ENCODE measurements at regions not wholly inside any gene's neighbourhood (a gene's known extent, or its start where the extent isn't known, plus 50 kb on each side); places are given as distances from the start of the nearest gene placed in this dataset.

DNA sequence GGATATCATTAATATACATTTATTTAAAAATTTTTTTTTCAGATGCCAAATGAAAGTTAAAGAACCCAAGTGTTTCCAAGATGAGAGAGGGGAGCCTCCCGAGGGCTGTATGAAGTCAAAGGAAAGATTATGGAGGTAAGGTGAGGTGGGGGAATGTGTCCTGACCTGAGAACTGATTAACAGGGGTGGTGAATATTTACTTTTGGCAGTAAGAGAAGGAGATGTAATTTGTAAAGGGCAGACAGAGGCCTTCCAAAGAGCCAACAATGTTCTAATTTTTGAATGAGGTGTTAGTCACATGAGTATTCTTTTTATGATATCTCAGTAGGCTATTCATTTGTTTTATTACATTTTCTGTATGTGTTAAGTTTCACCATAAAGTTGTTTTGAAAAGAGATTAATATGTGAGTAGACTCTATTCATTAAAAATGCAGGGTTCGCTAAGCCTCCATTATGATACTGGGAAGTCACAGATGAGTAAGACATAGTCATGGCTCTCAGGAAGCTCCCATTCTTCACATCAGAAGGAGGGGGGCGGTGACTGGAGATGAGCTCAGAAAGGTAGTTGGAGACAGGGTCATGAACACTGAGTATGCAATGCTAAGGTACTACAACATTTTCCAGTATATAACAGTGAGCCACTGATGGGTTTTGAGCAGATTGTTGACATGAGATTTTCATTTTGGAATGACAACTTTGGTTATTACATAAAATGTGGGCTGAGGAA lies 62.4 kb upstream of the TNFSF18 start:
- H3K27ac ChIP-seq (ENCODE audit: poor library complexity, severe bottlenecking) = peak overlapping the region; percentile 68
- TF ChIP-seq CTCF (IDR thresholded peaks at IDR 0.05; ENCODE audit: poor library complexity, severe bottlenecking) = no peak

DNA sequence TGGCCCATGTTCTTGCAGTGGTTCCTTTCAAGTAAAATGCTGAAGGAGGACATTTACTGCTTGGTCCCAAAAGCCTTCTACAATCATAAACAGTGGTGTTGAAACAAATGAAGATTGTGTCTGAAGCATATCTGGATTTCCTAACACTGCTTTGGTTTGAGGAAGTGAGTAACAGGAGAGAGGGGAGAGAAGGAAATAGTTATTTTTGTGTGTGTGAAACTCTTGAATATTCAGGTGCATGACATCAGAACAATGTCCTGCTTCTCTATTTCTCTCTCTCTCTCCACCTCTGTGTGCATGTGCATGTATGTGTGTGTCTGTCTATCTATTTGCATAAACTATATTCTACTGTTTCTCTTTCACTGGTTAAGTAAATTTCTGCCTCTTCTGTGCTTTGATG lies 61.4 kb upstream of the TNFSF18 start:
- no peaks in the 10 kb centered on the region for H3K36me3 ChIP-seq (ENCODE audit: low read depth)
- no peak overlapping the region for H3K4me3 ChIP-seq (ENCODE audit: severe bottlenecking)
- peak overlapping the region; percentile 68 for H3K27ac ChIP-seq (ENCODE audit: poor library complexity, severe bottlenecking)
- ATAC-seq (ENCODE audit: low read depth) (peak; percentile 51), DNase-seq (ENCODE audit: low spot score) (no peak)
- TF ChIP-seq CTCF (IDR thresholded peaks at IDR 0.05; ENCODE audit: poor library complexity, severe bottlenecking) = no peak
- peaks cover 27% of the 10 kb centered on the region for H3K4me1 ChIP-seq (ENCODE audit: insufficient read depth, poor library complexity, severe bottlenecking)
- no peaks in the 10 kb centered on the region for H3K9me3 ChIP-seq (ENCODE audit: severe bottlenecking)
- H3K27me3 ChIP-seq (ENCODE audit: insufficient read depth, poor library complexity, severe bottlenecking) = no peaks in the 10 kb centered on the region

More for the DNA sequence above, 62.4 kb upstream of the TNFSF18 start:
- Histone ChIP-seq H3K4me3 (ENCODE audit: severe bottlenecking) (no peak overlapping the region), H3K9me3 (ENCODE audit: severe bottlenecking) (no peaks in the 10 kb centered on the region), H3K27me3 (ENCODE audit: insufficient read depth, poor library complexity, severe bottlenecking) (no peaks in the 10 kb centered on the region), H3K4me1 (ENCODE audit: insufficient read depth, poor library complexity, severe bottlenecking) (peaks cover 27% of the 10 kb centered on the region), H3K36me3 (ENCODE audit: low read depth) (no peaks in the 10 kb centered on the region)
- ATAC-seq (ENCODE audit: low read depth) (peak; percentile 97), DNase-seq (ENCODE audit: low spot score) (peak; percentile 77)

DNA sequence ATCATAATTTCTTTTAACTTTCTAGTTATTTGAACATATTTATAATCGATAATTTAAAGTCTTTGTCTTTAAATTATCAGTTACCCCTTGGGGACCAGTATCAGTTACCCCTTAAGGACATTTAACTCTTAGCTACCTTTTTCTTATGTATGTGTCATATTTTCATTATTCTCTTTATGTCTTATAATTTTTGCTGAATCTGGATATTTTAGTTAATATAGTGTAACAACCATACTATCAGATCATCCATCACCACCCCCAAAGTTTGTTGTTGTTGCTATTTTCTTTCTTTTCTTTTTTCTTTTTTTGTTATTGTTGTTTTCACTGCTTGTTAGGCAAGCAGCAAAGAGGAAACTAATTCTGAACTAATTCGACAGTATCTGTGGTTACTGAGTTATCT lies 57.0 kb upstream of the TNFSF18 start:
- TF ChIP-seq CTCF (IDR thresholded peaks at IDR 0.05; ENCODE audit: poor library complexity, severe bottlenecking) = no peak

DNA sequence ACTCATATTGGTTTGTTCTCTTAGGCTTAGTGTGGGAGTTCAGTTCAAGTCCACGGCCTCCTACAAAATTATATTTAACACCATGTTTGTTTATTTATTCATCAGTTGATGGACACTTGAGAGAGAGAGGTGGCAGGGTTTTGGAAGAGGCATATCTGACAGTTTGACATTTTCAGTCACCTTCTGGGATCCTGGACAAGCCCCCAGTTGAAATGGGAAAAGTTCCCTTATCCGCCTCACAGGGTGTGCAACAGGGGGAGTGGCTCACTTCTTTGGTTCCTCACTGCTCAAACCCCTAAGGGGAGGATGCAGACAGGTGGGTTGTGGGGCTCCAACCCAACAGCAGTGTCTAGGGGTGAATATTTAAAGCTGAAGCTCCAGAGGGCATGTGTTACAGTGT lies 52.3 kb upstream of the TNFSF18 start:
- no peak for DNase-seq (ENCODE audit: low spot score)
- Histone ChIP-seq H3K4me3 (ENCODE audit: severe bottlenecking) (no peak overlapping the region), H3K36me3 (ENCODE audit: low read depth) (no peaks in the 10 kb centered on the region), H3K9me3 (ENCODE audit: severe bottlenecking) (no peaks in the 10 kb centered on the region), H3K27ac (ENCODE audit: poor library complexity, severe bottlenecking) (no peak overlapping the region), H3K27me3 (ENCODE audit: insufficient read depth, poor library complexity, severe bottlenecking) (no peaks in the 10 kb centered on the region), H3K4me1 (ENCODE audit: insufficient read depth, poor library complexity, severe bottlenecking) (no peaks in the 10 kb centered on the region)
- no peak for TF ChIP-seq CTCF (IDR thresholded peaks at IDR 0.05; ENCODE audit: poor library complexity, severe bottlenecking)
- ATAC-seq (ENCODE audit: low read depth) = no peak

More for the DNA sequence above, 57.0 kb upstream of the TNFSF18 start:
- Histone ChIP-seq H3K9me3 (ENCODE audit: severe bottlenecking) (no peaks in the 10 kb centered on the region), H3K27ac (ENCODE audit: poor library complexity, severe bottlenecking) (no peak overlapping the region), H3K4me1 (ENCODE audit: insufficient read depth, poor library complexity, severe bottlenecking) (peaks cover 10% of the 10 kb centered on the region), H3K27me3 (ENCODE audit: insufficient read depth, poor library complexity, severe bottlenecking) (no peaks in the 10 kb centered on the region), H3K4me3 (ENCODE audit: severe bottlenecking) (no peak overlapping the region), H3K36me3 (ENCODE audit: low read depth) (no peaks in the 10 kb centered on the region)
- DNase-seq (ENCODE audit: low spot score) (no peak), ATAC-seq (ENCODE audit: low read depth) (no peak)

GRCh38 chr1:173101589-173101988 lies 50.8 kb upstream of the TNFSF18 start:
- Histone ChIP-seq H3K27ac (ENCODE audit: poor library complexity, severe bottlenecking) (no peak overlapping the region), H3K9me3 (ENCODE audit: severe bottlenecking) (no peaks in the 10 kb centered on the region), H3K4me3 (ENCODE audit: severe bottlenecking) (no peak overlapping the region), H3K27me3 (ENCODE audit: insufficient read depth, poor library complexity, severe bottlenecking) (no peaks in the 10 kb centered on the region), H3K36me3 (ENCODE audit: low read depth) (no peaks in the 10 kb centered on the region), H3K4me1 (ENCODE audit: insufficient read depth, poor library complexity, severe bottlenecking) (no peaks in the 10 kb centered on the region)
- TF ChIP-seq CTCF (IDR thresholded peaks at IDR 0.05; ENCODE audit: poor library complexity, severe bottlenecking) = no peak
- no peak for DNase-seq (ENCODE audit: low spot score)
- ATAC-seq (ENCODE audit: low read depth) = no peak

Data from RWPE2 (cell line).